Cardiac muscle cell (in vitro differentiated cells and primary cell): ENCODE measurements at regions not wholly inside any gene's neighbourhood (a gene's known extent, or its start where the extent isn't known, plus 50 kb on each side); places are given as distances from the start of the nearest gene placed in this dataset.

Source experiments
- DNase-seq, 2 donors: peaks; one replicate each; pipeline versions ENCODE4 v3.0.0 to v3.0.0-alpha.2; 2010 to 2017; ENCODE audit warnings: low read depth in 1 of 2, low spot score in 1 of 2
- H3K27ac ChIP-seq: fragments of 200-600 bp; sonication (generic); 2 replicates; pipeline ENCODE4 v1.5.1; 2016
- H3K27me3 ChIP-seq: fragments of 200-600 bp; sonication (generic); 2 replicates; pipeline ENCODE4 v1.6.0; 2016; ENCODE audit warnings: control low read depth
- H3K36me3 ChIP-seq: fragments of 200-600 bp; sonication (generic); 2 replicates; pipeline ENCODE4 v1.5.1; 2016; ENCODE audit warnings: control low read depth
- H3K4me1 ChIP-seq: fragments of 200-600 bp; sonication (generic); 2 replicates; pipeline ENCODE4 v1.8.1; 2017; ENCODE audit warnings: low read depth, mild to moderate bottlenecking, mixed run types
- H3K4me3 ChIP-seq: fragments of 200-600 bp; sonication (generic); 2 replicates; pipeline ENCODE4 v1.5.1; 2016; ENCODE audit warnings: mild to moderate bottlenecking
- H3K9me3 ChIP-seq: fragments of 200-600 bp; sonication (generic); 2 replicates; pipeline ENCODE4 v1.5.1; 2017; ENCODE audit warnings: low read depth, mild to moderate bottlenecking, control low read depth
- CTCF ChIP-seq: IDR thresholded peaks from 2 replicates; pipeline ENCODE4 v1.5.1; 2012; ENCODE audit warnings: low read depth, mild to moderate bottlenecking, low read length

- H3K27ac ChIP-seq, result no peak overlapping the region
- H3K36me3 ChIP-seq, result no peaks in the 10 kb centered on the region
- peaks cover 12% of the 10 kb centered on the region for H3K4me1 ChIP-seq
- no peak for TF ChIP-seq CTCF
- H3K9me3 ChIP-seq, result no peaks in the 10 kb centered on the region
- no peaks in the 10 kb centered on the region for H3K27me3 ChIP-seq
- no peak overlapping the region for H3K4me3 ChIP-seq
- DNase-seq, result no peak
Observed at GRCh38 chr22:25406510-25407210, 157.8 kb upstream of the GRK3 start.

GRCh38 chr22:25407226-25407858, 157.1 kb upstream of the GRK3 start:
- no peak for DNase-seq
- H3K4me3 ChIP-seq, result no peak overlapping the region
- peaks cover 12% of the 10 kb centered on the region for H3K4me1 ChIP-seq

GRCh38 chr22:25407859-25408229, 156.6 kb upstream of the GRK3 start:
- Histone ChIP-seq H3K4me3 (no peak overlapping the region), H3K36me3 (no peaks in the 10 kb centered on the region), H3K27ac (no peak overlapping the region), H3K4me1 (peaks cover 12% of the 10 kb centered on the region), H3K9me3 (no peaks in the 10 kb centered on the region), H3K27me3 (no peaks in the 10 kb centered on the region)
- TF ChIP-seq CTCF, result no peak
- DNase-seq, result no peak

More at GRCh38 chr22:25407226-25407858, 157.1 kb upstream of the GRK3 start:
- Histone ChIP-seq H3K27me3 (no peaks in the 10 kb centered on the region), H3K36me3 (no peaks in the 10 kb centered on the region), H3K9me3 (no peaks in the 10 kb centered on the region), H3K27ac (no peak overlapping the region)
- TF ChIP-seq CTCF, result no peak

GRCh38 chr22:25409240-25409639, 155.2 kb upstream of the GRK3 start:
- no peaks in the 10 kb centered on the region for H3K9me3 ChIP-seq
- no peak overlapping the region for H3K27ac ChIP-seq
- DNase-seq, result no peak
- H3K4me1 ChIP-seq, result peaks cover 3% of the 10 kb centered on the region
- H3K4me3 ChIP-seq, result no peak overlapping the region
- no peaks in the 10 kb centered on the region for H3K27me3 ChIP-seq
- H3K36me3 ChIP-seq, result no peaks in the 10 kb centered on the region
- TF ChIP-seq CTCF, result no peak

GRCh38 chr22:25410849-25411248, 153.6 kb upstream of the GRK3 start:
- Histone ChIP-seq H3K4me1 (no peaks in the 10 kb centered on the region), H3K9me3 (no peaks in the 10 kb centered on the region), H3K27ac (no peak overlapping the region), H3K27me3 (peaks cover 6% of the 10 kb centered on the region), H3K4me3 (no peak overlapping the region), H3K36me3 (no peaks in the 10 kb centered on the region)
- TF ChIP-seq CTCF, result no peak
- no peak for DNase-seq
